ENCODE measurements at regions not wholly inside any gene's neighbourhood (a gene's known extent, or its start where the extent isn't known, plus 50 kb on each side); places are given as distances from the start of the nearest gene placed in this dataset.
"Not testable (repeated sequence)": the region's sequence is repeated elsewhere in the genome, so short reads cannot be mapped to it uniquely, and the experiment has no call there.

DNA sequence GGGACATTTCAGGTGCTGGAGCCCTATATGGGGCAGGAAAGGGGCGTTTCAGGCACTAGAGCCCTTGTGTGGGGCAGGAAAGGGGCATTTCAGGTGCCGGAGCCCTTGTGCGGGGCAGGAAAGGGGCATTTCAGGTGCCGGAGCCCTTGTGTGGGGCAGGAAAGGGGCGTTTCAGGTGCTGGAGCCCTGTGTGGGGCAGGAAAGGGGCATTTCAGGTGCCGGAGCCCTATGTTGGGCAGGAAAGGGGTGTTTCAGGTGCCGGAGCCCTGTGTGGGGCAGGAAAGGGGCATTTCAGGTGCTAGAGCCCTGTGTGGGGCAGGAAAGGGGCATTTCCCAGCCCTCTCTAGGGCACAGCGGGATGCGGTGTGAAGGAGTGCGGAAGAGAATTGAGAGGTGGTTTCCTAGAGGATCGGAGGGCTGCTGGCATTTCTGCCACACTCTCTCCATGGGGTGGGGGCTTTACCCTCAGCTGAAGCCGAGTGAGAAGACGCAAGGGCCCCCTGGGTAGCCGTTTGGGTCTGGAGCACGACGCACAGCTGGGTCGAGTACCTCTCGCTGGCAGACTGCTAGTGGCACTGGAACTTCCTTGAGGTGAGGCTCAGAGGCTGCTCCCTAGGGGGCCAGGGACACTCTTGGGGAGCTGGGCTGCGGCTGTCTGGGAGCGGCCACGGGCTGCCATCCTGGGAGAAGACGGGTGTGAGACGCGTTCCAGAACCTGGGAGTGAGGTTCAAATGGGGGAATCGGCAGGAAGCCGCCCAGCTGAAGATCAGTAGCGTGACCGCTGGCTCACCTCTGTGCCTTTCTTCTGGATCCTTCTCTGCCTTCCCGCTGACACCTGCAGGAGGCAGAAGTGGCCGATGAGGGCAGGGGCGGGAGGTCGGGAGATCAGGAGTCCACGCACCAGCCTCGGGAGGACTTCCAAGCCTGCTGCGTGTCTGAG lies 122.6 kb upstream of the IRX4 start:
- no peak for DNase-seq

DNA sequence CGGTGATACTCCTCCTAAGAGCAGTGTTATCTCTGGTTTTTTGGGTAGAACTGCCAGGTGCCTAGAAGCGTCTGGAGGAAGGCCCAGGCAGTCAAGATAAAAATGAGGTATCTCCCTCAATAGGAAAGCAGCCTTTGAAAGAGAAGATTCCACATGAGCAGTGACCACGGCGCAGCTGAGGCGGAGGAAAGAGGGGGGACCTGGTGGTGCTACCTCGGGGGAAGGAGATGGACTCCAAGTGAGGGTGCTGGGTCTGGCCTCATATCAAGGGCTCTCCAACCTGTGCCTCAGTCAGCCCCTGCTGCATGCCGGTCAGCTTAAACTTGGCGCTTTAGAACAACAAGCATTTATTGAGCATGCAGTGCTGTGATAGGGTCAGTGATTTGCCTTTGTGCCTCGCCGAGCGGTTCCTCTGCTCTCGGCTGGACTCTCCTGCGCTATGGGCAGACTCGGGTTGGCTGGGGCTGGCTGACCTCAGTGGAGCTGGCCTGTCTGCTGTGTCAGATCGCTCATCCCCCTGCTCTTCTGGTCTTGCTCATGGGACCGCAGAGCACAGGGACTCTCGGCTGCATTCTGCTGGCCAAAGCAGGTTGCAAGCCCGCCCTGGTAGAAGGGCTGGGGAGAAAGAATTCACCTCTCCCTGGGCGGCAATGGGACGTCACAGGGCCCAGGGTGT lies 121.1 kb upstream of the IRX4 start:
- DNase-seq, result no peak

DNA sequence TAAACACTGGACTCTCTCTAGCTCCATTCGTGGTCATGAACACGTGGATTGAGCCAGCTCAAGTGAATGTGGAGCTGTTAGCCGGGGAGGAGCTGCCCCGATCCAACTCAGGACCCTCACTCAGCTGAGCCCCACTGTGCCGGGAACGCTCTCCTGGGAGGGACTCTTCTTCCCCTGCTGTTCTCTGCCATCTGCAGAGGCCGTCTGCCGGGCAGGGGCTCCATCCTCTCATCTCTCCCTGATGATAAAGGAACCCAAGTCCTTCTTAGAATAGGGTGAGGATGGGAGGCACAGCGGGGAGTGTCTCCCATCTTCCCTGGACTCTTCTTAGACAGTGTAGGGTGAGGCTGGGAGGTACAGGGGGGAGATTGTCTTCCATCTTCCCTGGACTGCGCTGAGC lies 120.5 kb upstream of the IRX4 start:
- no peak for DNase-seq

DNA sequence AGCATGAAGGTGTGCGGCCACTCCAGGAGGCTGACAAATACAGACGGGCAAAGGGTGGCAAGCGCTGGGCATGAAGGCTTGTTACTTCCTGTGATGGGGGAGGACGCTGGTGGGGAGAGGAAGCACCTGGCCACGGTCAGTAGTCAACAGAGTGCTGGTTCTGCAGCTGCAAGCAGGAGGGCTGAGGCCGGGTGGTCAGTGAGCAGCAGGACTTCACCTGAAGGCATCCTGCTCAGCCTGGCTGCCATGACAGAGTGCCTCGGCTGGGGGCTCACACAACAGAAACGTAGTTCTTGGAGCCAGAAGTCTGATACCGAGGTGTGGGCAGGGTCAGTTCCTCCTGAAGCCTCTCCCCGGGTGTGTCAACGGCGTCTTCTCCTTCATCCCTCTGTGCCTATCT lies 118.6 kb upstream of the IRX4 start:
- no peak for DNase-seq

GRCh38 chr5:2000591-2000990 lies 117.9 kb upstream of the IRX4 start:
- DNase-seq, result no peak

- DNase-seq, result no peak
Measured at GRCh38 chr5:1999794-2000193, 117.1 kb upstream of the IRX4 start.

GRCh38 chr5:1998716-1999317 lies 116.1 kb upstream of the IRX4 start:
- no peak for DNase-seq

- DNase-seq, result no peak
Measured at GRCh38 chr5:1998348-1998669, 115.6 kb upstream of the IRX4 start.

GRCh38 chr5:1997640-1998347 lies 115.1 kb upstream of the IRX4 start:
- no peak for DNase-seq

- DNase-seq, result no peak
Measured at GRCh38 chr5:1995491-1995890, 112.8 kb upstream of the IRX4 start.

DNA sequence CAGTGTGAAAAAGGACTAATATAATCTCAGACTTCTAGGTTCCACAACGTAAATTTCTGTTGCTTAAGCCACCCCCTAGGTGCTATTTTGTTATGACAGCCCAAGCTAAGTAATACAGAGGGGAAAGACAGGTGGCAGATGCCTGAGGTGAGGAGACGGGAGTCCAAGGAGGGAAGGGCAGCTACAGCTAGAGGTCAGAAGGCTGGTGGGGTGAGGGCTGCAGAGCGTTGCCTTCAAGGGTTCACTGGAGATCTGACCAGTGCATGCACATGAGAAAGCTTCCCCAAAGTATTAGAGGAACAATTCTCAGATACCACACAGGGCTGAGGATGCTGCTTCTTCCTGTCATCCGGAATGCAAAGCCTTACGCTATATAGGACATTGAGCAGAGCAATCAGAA lies 104.7 kb upstream of the IRX4 start:
- no peak for DNase-seq

GRCh38 chr5:1985781-1986180 lies 103.1 kb upstream of the IRX4 start:
- DNase-seq, result no peak

DNA sequence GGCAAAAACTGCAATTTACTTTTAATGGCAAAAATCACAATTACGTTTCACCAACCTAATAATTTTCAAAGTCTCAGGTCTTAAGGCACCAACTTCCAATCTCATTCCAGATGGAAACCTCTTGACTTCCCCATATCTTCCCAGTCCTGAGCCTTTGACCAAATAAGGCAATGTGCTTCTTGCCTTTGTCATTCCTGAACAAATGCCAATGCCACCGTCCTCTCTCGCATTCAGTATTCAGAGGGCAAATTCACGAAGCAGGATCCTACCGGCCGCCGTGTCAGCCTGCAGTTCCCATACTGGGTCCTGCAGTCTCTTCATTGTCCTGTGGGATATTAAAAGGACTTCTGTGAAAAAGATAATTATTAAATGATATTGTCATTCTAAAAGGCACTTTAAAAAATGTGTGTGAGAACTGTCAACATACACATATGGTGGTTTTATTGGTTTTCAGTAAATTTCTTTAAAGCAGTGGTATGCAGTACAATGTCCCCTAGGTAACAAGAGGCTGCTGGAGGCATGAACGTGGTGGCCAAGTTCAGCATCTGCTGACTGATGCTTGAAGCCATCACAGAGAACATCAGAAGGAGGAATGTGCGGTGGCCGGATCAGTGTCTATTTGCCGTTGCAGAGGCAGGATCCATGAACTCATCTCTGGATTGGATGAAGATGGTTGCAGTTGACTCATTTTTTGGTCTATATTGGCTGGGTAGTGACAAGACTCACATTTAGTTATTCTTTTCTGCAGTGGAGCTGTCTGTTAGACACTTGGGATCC lies 101.4 kb upstream of the IRX4 start:
- no peak for DNase-seq

- no peak for DNase-seq
Measured at GRCh38 chr5:1983401-1983800, 100.7 kb upstream of the IRX4 start.

DNA sequence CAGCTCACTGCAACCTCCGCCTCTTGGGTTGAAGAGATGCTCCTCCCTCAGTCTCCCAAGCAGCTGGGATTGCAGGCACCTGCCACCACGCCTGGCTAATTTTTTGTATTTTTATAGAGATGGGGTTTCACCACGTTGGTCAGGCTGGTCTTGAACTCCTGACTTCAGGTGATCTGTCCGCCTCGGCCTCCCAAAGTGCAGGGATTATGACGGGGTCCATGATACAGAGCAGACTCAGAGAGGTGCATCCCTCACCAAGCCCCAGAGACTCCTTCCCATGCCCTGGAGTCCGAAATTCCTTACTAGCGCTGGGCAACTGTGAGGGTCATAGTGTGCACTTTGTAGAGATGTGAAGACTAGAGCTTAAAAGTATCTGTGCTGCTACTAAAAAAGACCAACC lies 99.8 kb upstream of the IRX4 start:
- DNase-seq, result not testable (repeated sequence)

DNA sequence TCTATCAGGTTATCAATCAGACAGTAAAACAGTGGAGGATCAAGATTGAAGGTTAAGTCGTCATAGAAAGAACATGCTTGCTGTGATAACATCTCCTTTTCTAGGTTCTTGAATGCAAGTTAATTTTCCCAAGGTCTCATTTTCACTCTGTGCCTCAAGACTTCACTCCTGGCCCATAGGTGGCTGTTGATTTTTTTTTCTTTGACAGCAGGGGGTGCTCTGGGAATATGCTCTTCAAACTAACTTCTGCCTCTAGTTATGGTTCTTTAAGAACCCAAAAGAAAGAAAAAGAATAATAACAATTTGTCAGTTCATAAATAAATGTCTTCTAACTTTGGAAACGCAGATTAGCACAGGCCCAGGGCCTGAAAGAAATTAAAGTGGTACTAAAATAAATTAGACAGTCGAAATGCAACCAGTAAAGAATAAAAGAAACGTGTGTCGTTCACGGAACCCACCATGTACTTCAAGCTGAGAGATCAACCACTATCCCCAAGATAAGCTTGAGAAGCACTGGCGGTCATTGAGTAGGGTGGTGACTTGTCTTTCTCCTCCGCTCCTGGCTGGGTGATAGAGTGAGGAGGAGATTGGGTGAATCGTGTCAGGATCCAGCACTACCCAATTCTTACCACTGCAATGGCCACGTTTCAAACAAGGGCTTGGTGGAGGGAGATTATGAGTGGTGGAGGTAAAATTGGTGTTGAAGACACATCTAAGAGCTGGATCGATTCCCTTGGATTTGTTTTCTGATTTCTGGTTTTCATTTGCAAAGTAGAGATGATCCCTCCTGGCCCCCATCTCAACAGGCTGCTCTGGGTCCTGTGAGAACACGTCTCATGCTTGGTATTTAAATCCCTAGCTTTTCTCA lies 93.4 kb upstream of the IRX4 start:
- no peak for DNase-seq

- no peak for DNase-seq
Measured at GRCh38 chr5:1975406-1975715, 92.6 kb upstream of the IRX4 start.

- DNase-seq, result no peak
Measured at GRCh38 chr5:1974501-1975405, 92.0 kb upstream of the IRX4 start.

DNA sequence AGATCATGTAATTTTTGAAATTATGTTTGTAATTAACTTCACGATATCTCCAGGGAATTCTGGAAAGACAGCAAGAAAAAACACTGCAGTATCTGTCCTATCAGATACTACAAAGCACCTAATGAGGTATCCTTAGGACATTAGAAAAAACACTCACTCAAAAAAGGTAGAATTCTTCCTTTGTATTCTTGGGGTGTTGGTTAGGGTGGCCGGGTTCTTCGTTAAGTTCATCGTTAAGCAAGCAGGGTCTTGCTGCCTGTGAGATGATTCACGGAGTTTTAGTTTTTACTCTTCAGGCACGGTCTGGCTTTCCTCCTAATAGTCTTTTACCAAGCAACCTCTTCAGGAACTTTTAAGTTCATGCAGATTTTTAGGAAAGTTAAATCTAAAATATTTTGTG lies 91.4 kb upstream of the IRX4 start:
- no peak for DNase-seq

- DNase-seq, result no peak
Measured at GRCh38 chr5:1973391-1974013, 90.8 kb upstream of the IRX4 start.
